ENCODE measurements at regions not wholly inside any gene's neighbourhood (a gene's known extent, or its start where the extent isn't known, plus 50 kb on each side); places are given as distances from the start of the nearest gene placed in this dataset.
"Not testable (repeated sequence)": the region's sequence is repeated elsewhere in the genome, so short reads cannot be mapped to it uniquely, and the experiment has no call there.

DNA sequence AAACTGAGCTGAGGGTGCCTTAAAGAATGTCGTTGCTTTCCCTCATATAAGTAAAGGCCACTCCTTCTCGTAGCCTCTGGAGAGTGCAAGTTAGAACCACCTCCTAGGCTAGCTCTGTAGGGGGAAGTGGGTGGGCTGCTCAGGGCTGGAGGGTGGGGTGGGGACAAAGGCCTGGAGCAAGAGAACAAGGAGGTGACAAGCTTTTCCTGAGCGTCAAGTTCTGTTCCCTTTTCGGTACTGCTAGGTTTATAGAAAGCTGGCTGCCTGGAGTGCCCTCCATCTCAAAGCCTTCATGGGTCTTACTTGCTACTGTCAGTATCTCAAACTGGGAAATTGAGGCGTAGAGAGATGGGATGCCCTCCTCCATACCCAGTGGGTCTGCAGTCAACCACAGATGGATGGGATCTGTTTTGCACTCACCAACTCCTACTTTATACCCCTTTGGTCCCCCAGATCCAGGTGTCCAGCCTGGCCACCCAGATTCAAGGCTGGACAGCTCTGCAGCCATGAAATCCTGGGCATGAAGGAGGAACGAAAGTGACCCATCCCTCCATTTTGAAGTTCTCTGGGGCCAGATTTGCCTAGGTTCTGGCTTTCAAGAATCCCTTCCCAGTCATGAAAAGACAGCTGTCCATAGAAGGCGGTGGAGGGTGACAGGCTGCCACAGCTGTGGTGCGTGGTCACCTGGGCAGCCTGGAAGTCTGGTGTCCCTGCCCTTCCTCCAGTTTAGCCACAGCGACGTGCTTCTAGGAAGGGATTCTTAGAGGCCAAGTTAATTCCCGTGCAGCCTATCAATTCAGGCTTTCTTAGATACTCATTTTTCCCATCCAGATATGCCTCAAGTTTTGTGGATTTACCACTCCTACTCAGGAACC is 117.8 kb downstream of the CRLF3 start:
- H2AFZ ChIP-seq (ENCODE audit: low read length); H3K79me2 ChIP-seq (ENCODE audit: control insufficient read depth, insufficient read depth, low read length); H3K4me2 ChIP-seq (ENCODE audit: extremely low read depth, insufficient read depth, low read length); H3K9ac ChIP-seq (ENCODE audit: insufficient read depth, low read length); H3K4me3 ChIP-seq (replicated peaks in 1 of 4; ENCODE audit: control extremely low read depth in 1 of 4, insufficient read depth in 1 of 4, low read depth in 3 of 4, low read length in 4 of 4); H3K9me3 ChIP-seq (ENCODE audit: control insufficient read depth, insufficient read depth, low read depth, low read length); H3K36me3 ChIP-seq (ENCODE audit: control insufficient read depth, insufficient read depth, low read length); H4K20me1 ChIP-seq (ENCODE audit: control insufficient read depth, extremely low read depth, insufficient read depth, low read length); H3K27ac ChIP-seq (ENCODE audit: insufficient read depth, low read length); H3K4me1 ChIP-seq (ENCODE audit: control insufficient read depth, extremely low read depth, insufficient read depth, low read length); DNase-seq (ENCODE audit: low read depth in 2 of 2): not testable (repeated sequence)
- peaks cover 16% of the 10 kb centered on the region for H3K27me3 ChIP-seq (ENCODE audit: control insufficient read depth, insufficient read depth, low read length)
- TF ChIP-seq EZH2 (IDR thresholded peaks at IDR 0.05; ENCODE audit: low read length, missing control alignments), result peak; percentile 57

DNA sequence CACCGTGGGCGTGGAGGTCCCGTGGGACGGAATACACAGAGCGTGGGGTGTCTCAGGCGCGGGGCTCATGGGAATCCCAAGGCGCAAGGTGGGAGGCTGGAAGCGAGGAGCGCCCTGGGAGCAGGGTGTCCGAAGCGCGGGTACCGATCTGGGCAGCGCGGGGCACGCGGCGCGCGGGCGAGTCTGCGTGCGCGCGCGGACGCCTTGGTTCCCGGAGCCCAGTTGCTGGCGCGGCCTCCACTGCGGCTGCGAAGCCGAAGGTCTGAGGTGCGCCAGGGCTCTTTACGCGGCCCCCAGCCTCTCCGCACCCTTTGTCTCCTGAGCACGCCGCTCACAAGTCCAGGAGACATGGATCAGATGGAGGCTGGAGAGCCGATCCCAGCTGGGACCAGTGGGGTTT is 118.5 kb downstream of the CRLF3 start:
- not testable (repeated sequence) for H3K4me2 ChIP-seq (ENCODE audit: extremely low read depth, insufficient read depth, low read length); H3K79me2 ChIP-seq (ENCODE audit: control insufficient read depth, insufficient read depth, low read length); H3K36me3 ChIP-seq (ENCODE audit: control insufficient read depth, insufficient read depth, low read length); H3K4me3 ChIP-seq (replicated peaks in 1 of 4; ENCODE audit: control extremely low read depth in 1 of 4, insufficient read depth in 1 of 4, low read depth in 3 of 4, low read length in 4 of 4); H2AFZ ChIP-seq (ENCODE audit: low read length); H3K4me1 ChIP-seq (ENCODE audit: control insufficient read depth, extremely low read depth, insufficient read depth, low read length); H3K9me3 ChIP-seq (ENCODE audit: control insufficient read depth, insufficient read depth, low read depth, low read length); H3K27ac ChIP-seq (ENCODE audit: insufficient read depth, low read length); DNase-seq (ENCODE audit: low read depth in 2 of 2); H4K20me1 ChIP-seq (ENCODE audit: control insufficient read depth, extremely low read depth, insufficient read depth, low read length); H3K9ac ChIP-seq (ENCODE audit: insufficient read depth, low read length)
- peaks cover 16% of the 10 kb centered on the region for H3K27me3 ChIP-seq (ENCODE audit: control insufficient read depth, insufficient read depth, low read length)

DNA sequence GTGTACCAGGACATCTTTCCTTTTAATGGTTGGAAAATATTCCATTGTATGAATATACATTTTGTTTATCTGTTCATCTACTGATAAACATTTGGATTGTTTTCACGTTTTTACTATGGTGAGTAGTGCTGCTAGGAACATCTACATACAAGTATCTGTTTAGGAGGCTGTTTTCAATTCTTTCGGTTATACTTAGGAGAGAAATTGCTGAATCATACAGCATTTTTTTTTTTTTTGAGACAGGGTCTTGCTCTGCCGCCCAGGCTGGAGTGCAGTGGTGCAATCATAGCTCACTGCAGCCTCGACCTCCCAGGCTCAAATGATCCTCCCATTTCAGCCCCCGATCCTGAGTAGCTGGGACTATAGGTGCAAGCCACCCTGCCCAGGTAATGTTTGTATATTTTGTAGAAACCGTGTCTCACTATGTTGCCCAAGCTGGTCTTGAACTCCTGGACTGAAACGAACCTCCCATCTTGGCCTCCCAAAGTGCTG is 122.9 kb downstream of the CRLF3 start:
- Histone ChIP-seq H3K79me2 (ENCODE audit: control insufficient read depth, insufficient read depth, low read length) (no peaks in the 10 kb centered on the region), H3K4me1 (ENCODE audit: control insufficient read depth, extremely low read depth, insufficient read depth, low read length) (no peaks in the 10 kb centered on the region), H4K20me1 (ENCODE audit: control insufficient read depth, extremely low read depth, insufficient read depth, low read length) (no peaks in the 10 kb centered on the region), H3K4me2 (ENCODE audit: extremely low read depth, insufficient read depth, low read length) (no peak overlapping the region), H3K27me3 (ENCODE audit: control insufficient read depth, insufficient read depth, low read length) (peaks cover 10% of the 10 kb centered on the region), H3K9ac (ENCODE audit: insufficient read depth, low read length) (no peak overlapping the region), H3K4me3 (replicated peaks in 1 of 4; ENCODE audit: control extremely low read depth in 1 of 4, insufficient read depth in 1 of 4, low read depth in 3 of 4, low read length in 4 of 4) (no peak overlapping the region), H3K36me3 (ENCODE audit: control insufficient read depth, insufficient read depth, low read length) (no peaks in the 10 kb centered on the region), H3K27ac (ENCODE audit: insufficient read depth, low read length) (no peak overlapping the region), H2AFZ (ENCODE audit: low read length) (no peak overlapping the region), H3K9me3 (ENCODE audit: control insufficient read depth, insufficient read depth, low read depth, low read length) (no peaks in the 10 kb centered on the region)
- DNase-seq (ENCODE audit: low read depth in 2 of 2), result no peak
- TF ChIP-seq, protein P1, sequence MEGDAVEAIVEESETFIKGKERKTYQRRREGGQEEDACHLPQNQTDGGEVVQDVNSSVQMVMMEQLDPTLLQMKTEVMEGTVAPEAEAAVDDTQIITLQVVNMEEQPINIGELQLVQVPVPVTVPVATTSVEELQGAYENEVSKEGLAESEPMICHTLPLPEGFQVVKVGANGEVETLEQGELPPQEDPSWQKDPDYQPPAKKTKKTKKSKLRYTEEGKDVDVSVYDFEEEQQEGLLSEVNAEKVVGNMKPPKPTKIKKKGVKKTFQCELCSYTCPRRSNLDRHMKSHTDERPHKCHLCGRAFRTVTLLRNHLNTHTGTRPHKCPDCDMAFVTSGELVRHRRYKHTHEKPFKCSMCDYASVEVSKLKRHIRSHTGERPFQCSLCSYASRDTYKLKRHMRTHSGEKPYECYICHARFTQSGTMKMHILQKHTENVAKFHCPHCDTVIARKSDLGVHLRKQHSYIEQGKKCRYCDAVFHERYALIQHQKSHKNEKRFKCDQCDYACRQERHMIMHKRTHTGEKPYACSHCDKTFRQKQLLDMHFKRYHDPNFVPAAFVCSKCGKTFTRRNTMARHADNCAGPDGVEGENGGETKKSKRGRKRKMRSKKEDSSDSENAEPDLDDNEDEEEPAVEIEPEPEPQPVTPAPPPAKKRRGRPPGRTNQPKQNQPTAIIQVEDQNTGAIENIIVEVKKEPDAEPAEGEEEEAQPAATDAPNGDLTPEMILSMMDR (conservative IDR thresholded peaks at IDR 0.05 in 1 of 2, IDR thresholded peaks at IDR 0.05 in 1 of 2; ENCODE audit: low read depth in 1 of 2, low read length in 2 of 2), result no peak
- TF ChIP-seq EZH2 (IDR thresholded peaks at IDR 0.05; ENCODE audit: low read length, missing control alignments), result no peak

GRCh38 chr17:30700833-30701232 is 123.7 kb downstream of the CRLF3 start:
- DNase-seq (ENCODE audit: low read depth in 2 of 2); H3K9me3 ChIP-seq (ENCODE audit: control insufficient read depth, insufficient read depth, low read depth, low read length); H3K4me1 ChIP-seq (ENCODE audit: control insufficient read depth, extremely low read depth, insufficient read depth, low read length); H3K4me2 ChIP-seq (ENCODE audit: extremely low read depth, insufficient read depth, low read length); H3K27me3 ChIP-seq (ENCODE audit: control insufficient read depth, insufficient read depth, low read length); H3K27ac ChIP-seq (ENCODE audit: insufficient read depth, low read length); H3K9ac ChIP-seq (ENCODE audit: insufficient read depth, low read length); H4K20me1 ChIP-seq (ENCODE audit: control insufficient read depth, extremely low read depth, insufficient read depth, low read length); H3K4me3 ChIP-seq (replicated peaks in 1 of 4; ENCODE audit: control extremely low read depth in 1 of 4, insufficient read depth in 1 of 4, low read depth in 3 of 4, low read length in 4 of 4); H3K36me3 ChIP-seq (ENCODE audit: control insufficient read depth, insufficient read depth, low read length); H3K79me2 ChIP-seq (ENCODE audit: control insufficient read depth, insufficient read depth, low read length); H2AFZ ChIP-seq (ENCODE audit: low read length): not testable (repeated sequence)
